Sigmoid colon (tissue), 3 donors: ENCODE measurements at regions not wholly inside any gene's neighbourhood (a gene's known extent, or its start where the extent isn't known, plus 50 kb on each side); places are given as distances from the start of the nearest gene placed in this dataset.

Source experiments
- POLR2A ChIP-seq, 2 donors: fragments of 450-650 bp; IDR thresholded peaks; one replicate each; pipeline ENCODE4 v1.6.1; 2016; ENCODE audit warnings: antibody characterized with exemption in 2 of 2, mild to moderate bottlenecking in 2 of 2, moderate library complexity in 2 of 2
- TF ChIP-seq, protein P1 (sequence below), 4 experiments: fragments of 450-650 bp in 3 of 4; fragments of 200-600 bp in 1 of 4; IDR thresholded peaks; one replicate each; pipeline ENCODE4 v1.5.1; 2016 to 2019; ENCODE audit warnings: antibody characterized with exemption in 4 of 4, mild to moderate bottlenecking in 3 of 4, moderate library complexity in 2 of 4

DNA sequence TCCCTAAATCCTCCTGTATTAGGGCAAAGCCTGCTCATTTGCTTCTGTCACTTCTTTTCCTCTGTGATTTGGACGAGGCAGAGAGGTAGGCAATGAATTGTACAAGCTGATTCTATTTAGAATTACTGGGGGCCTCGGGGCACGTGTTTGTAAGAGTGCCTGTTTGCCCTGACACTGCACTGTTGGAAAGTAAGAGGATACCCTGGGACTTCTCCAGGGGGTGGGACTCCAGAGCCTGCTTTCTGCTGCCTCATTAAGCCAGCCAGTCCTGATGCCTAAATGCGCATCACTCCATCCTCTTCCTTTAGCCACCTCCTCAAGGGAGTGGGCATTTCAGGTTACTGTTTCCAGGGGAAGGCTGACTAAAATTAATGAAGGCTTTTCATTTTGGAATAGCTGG is 134.3 kb downstream of the TDRD15 start:
- TF ChIP-seq, protein P1, sequence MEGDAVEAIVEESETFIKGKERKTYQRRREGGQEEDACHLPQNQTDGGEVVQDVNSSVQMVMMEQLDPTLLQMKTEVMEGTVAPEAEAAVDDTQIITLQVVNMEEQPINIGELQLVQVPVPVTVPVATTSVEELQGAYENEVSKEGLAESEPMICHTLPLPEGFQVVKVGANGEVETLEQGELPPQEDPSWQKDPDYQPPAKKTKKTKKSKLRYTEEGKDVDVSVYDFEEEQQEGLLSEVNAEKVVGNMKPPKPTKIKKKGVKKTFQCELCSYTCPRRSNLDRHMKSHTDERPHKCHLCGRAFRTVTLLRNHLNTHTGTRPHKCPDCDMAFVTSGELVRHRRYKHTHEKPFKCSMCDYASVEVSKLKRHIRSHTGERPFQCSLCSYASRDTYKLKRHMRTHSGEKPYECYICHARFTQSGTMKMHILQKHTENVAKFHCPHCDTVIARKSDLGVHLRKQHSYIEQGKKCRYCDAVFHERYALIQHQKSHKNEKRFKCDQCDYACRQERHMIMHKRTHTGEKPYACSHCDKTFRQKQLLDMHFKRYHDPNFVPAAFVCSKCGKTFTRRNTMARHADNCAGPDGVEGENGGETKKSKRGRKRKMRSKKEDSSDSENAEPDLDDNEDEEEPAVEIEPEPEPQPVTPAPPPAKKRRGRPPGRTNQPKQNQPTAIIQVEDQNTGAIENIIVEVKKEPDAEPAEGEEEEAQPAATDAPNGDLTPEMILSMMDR (IDR thresholded peaks at IDR 0.05), result no peak
- no peak for TF ChIP-seq POLR2A (IDR thresholded peaks at IDR 0.05)
